HG02970 (cell line): ENCODE measurements at regions not wholly inside any gene's neighbourhood (a gene's known extent, or its start where the extent isn't known, plus 50 kb on each side); places are given as distances from the start of the nearest gene placed in this dataset.
"Not testable (repeated sequence)": the region's sequence is repeated elsewhere in the genome, so short reads cannot be mapped to it uniquely, and the experiment has no call there.

ENCODE experiments used
- ATAC-seq: cut with Tn5 transposase; IDR thresholded peaks from one replicate; pipeline ENCODE4 v1.9.1; 2021; ENCODE audit warnings: mild to moderate bottlenecking, moderate library complexity, moderate number of reproducible peaks; ENCODE audit not compliant: unreplicated experiment, low FRiP score

- no peak for ATAC-seq
Measured at GRCh38 chr3:106473576-106474475, 605.0 kb upstream of the CBLB start.

GRCh38 chr3:106482451-106482850 is 613.6 kb upstream of the CBLB start:
- ATAC-seq, result no peak

- ATAC-seq, result no peak
Measured at GRCh38 chr3:106485217-106485616, 616.4 kb upstream of the CBLB start.

GRCh38 chr3:106485802-106486201 is 617.0 kb upstream of the CBLB start:
- ATAC-seq, result no peak

- not testable (repeated sequence) for ATAC-seq
Measured at GRCh38 chr3:106486945-106487639, 618.3 kb upstream of the CBLB start.

- ATAC-seq, result no peak
Measured at GRCh38 chr3:106488331-106488730, 619.5 kb upstream of the CBLB start.

GRCh38 chr3:106491796-106492195 is 623.0 kb upstream of the CBLB start:
- no peak for ATAC-seq

- ATAC-seq, result no peak
Measured at GRCh38 chr3:106508331-106508893, 639.6 kb upstream of the CBLB start.

GRCh38 chr3:106510206-106510605 is 641.4 kb upstream of the CBLB start:
- no peak for ATAC-seq

- no peak for ATAC-seq
Measured at GRCh38 chr3:106512846-106513245, 644.0 kb upstream of the CBLB start.

GRCh38 chr3:106514431-106514830 is 645.6 kb upstream of the CBLB start:
- no peak for ATAC-seq

GRCh38 chr3:106518516-106518915 is 649.7 kb upstream of the CBLB start:
- ATAC-seq, result no peak

- ATAC-seq, result no peak
Measured at GRCh38 chr3:106522397-106522796, 653.6 kb upstream of the CBLB start.

- ATAC-seq, result no peak
Measured at GRCh38 chr3:106528932-106529331, 660.1 kb upstream of the CBLB start.

- no peak for ATAC-seq
Measured at GRCh38 chr3:106529738-106530137, 660.9 kb upstream of the CBLB start.

- no peak for ATAC-seq
Measured at GRCh38 chr3:106530367-106530766, 661.6 kb upstream of the CBLB start.

GRCh38 chr3:106531771-106532329 is 663.0 kb upstream of the CBLB start:
- ATAC-seq, result not testable (repeated sequence)

- no peak for ATAC-seq
Measured at GRCh38 chr3:106533093-106533787, 664.4 kb upstream of the CBLB start.

- no peak for ATAC-seq
Measured at GRCh38 chr3:106533788-106534160, 665.0 kb upstream of the CBLB start.

- no peak for ATAC-seq
Measured at GRCh38 chr3:106534206-106534605, 665.4 kb upstream of the CBLB start.

GRCh38 chr3:106540743-106541142 is 671.9 kb upstream of the CBLB start:
- ATAC-seq, result no peak
